Activated T-helper 2 cell treated with anti-CD3 and anti-CD28 coated beads, Interferon-gamma antibody, Interleukin-2, Interleukin-4, amounts not matched to agents 10 μg/mL and 5 μg/mL and 100 μg/mL, durations not matched to agents 14 hours and 24 hours and 36 hours (primary cell): ENCODE measurements at regions not wholly inside any gene's neighbourhood (a gene's known extent, or its start where the extent isn't known, plus 50 kb on each side); places are given as distances from the start of the nearest gene placed in this dataset.
"Not testable (repeated sequence)": the region's sequence is repeated elsewhere in the genome, so short reads cannot be mapped to it uniquely, and the experiment has no call there.

ENCODE experiments used
- DNase-seq: peaks from one replicate; pipeline ENCODE4 v3.0.0; 2021; ENCODE audit warnings: low spot score
- H3K27ac Mint-ChIP-seq: one replicate; pipeline ENCODE4 v1.8.0; 2021; ENCODE audit warnings: mixed read lengths
- H3K27me3 Mint-ChIP-seq: one replicate; pipeline ENCODE4 v1.8.0; 2021; ENCODE audit warnings: low read depth, mixed read lengths
- H3K36me3 Mint-ChIP-seq: one replicate; pipeline ENCODE4 v1.8.0; 2021; ENCODE audit warnings: low read depth, mixed read lengths
- H3K4me1 Mint-ChIP-seq: one replicate; pipeline ENCODE4 v1.8.0; 2021; ENCODE audit warnings: low read depth, mixed read lengths
- H3K4me3 Mint-ChIP-seq: one replicate; pipeline ENCODE4 v1.8.0; 2021; ENCODE audit warnings: low read depth, mild to moderate bottlenecking, moderate library complexity, mixed read lengths
- H3K9me3 Mint-ChIP-seq: one replicate; pipeline ENCODE4 v1.8.0; 2021; ENCODE audit warnings: mixed read lengths
- intact Hi-C: fragments of 100-400 bp; cut with micrococcal nuclease; formaldehyde crosslinking; loops from one replicate; pipeline ENCODE4 v1.15.1; 2023

GRCh38 chr11:37942081-37942480 is 1344.0 kb upstream of the RAG2 start:
- DNase-seq = no peak
- H3K27me3 Mint-ChIP-seq = no peaks in the 10 kb centered on the region
- H3K36me3 Mint-ChIP-seq = no peaks in the 10 kb centered on the region
- intact Hi-C loops = no loop called here
- H3K4me1 Mint-ChIP-seq = no peaks in the 10 kb centered on the region
- H3K4me3 Mint-ChIP-seq = no peak overlapping the region
- H3K27ac Mint-ChIP-seq = no peak overlapping the region
- peaks cover 19% of the 10 kb centered on the region for H3K9me3 Mint-ChIP-seq

- H3K4me1 Mint-ChIP-seq = no peaks in the 10 kb centered on the region
- no peak overlapping the region for H3K27ac Mint-ChIP-seq
- no peak for DNase-seq
- H3K27me3 Mint-ChIP-seq = no peaks in the 10 kb centered on the region
- peaks cover 4% of the 10 kb centered on the region for H3K9me3 Mint-ChIP-seq
- H3K4me3 Mint-ChIP-seq = no peak overlapping the region
- no peaks in the 10 kb centered on the region for H3K36me3 Mint-ChIP-seq
- intact Hi-C loops = no loop called here
Measured at GRCh38 chr11:37929100-37929653, 1331.1 kb upstream of the RAG2 start.

GRCh38 chr11:37926772-37927171 is 1328.7 kb upstream of the RAG2 start:
- no peak for DNase-seq
- Mint-ChIP-seq H3K4me3 (no peak overlapping the region), H3K27ac (no peak overlapping the region), H3K4me1 (no peaks in the 10 kb centered on the region), H3K36me3 (no peaks in the 10 kb centered on the region), H3K27me3 (no peaks in the 10 kb centered on the region), H3K9me3 (peaks cover 14% of the 10 kb centered on the region)
- intact Hi-C loops = no loop called here

GRCh38 chr11:37916331-37916730 is 1318.3 kb upstream of the RAG2 start:
- peaks cover 6% of the 10 kb centered on the region for H3K9me3 Mint-ChIP-seq

GRCh38 chr11:37914859-37915258 is 1316.8 kb upstream of the RAG2 start:
- Mint-ChIP-seq H3K4me3 (no peak overlapping the region), H3K4me1 (no peaks in the 10 kb centered on the region), H3K9me3 (peaks cover 10% of the 10 kb centered on the region), H3K27ac (no peak overlapping the region), H3K36me3 (no peaks in the 10 kb centered on the region), H3K27me3 (no peaks in the 10 kb centered on the region)
- intact Hi-C loops = no loop called here
- DNase-seq = no peak

More at GRCh38 chr11:37916331-37916730, 1318.3 kb upstream of the RAG2 start:
- no peaks in the 10 kb centered on the region for H3K4me1 Mint-ChIP-seq
- DNase-seq = no peak
- H3K27ac Mint-ChIP-seq = no peak overlapping the region
- H3K4me3 Mint-ChIP-seq = no peak overlapping the region
- intact Hi-C loops = no loop called here
- H3K27me3 Mint-ChIP-seq = no peaks in the 10 kb centered on the region
- no peaks in the 10 kb centered on the region for H3K36me3 Mint-ChIP-seq

- Mint-ChIP-seq H3K27ac (no peak overlapping the region), H3K27me3 (no peaks in the 10 kb centered on the region), H3K4me3 (no peak overlapping the region), H3K36me3 (no peaks in the 10 kb centered on the region), H3K9me3 (peaks cover 30% of the 10 kb centered on the region), H3K4me1 (no peaks in the 10 kb centered on the region)
- no peak for DNase-seq
- intact Hi-C loops = no loop called here
Measured at GRCh38 chr11:37908219-37908548, 1310.1 kb upstream of the RAG2 start.

GRCh38 chr11:37907436-37908218 is 1309.6 kb upstream of the RAG2 start:
- no peaks in the 10 kb centered on the region for H3K27me3 Mint-ChIP-seq
- peaks cover 30% of the 10 kb centered on the region for H3K9me3 Mint-ChIP-seq
- no peaks in the 10 kb centered on the region for H3K36me3 Mint-ChIP-seq
- DNase-seq = no peak
- H3K27ac Mint-ChIP-seq = no peak overlapping the region
- no peaks in the 10 kb centered on the region for H3K4me1 Mint-ChIP-seq
- intact Hi-C loops = no loop called here
- H3K4me3 Mint-ChIP-seq = no peak overlapping the region

GRCh38 chr11:37905707-37906417 is 1307.8 kb upstream of the RAG2 start:
- H3K36me3 Mint-ChIP-seq = no peaks in the 10 kb centered on the region
- no peak for DNase-seq
- intact Hi-C loops = no loop called here
- H3K4me1 Mint-ChIP-seq = no peaks in the 10 kb centered on the region
- H3K9me3 Mint-ChIP-seq = peaks cover 27% of the 10 kb centered on the region
- no peak overlapping the region for H3K27ac Mint-ChIP-seq
- H3K27me3 Mint-ChIP-seq = no peaks in the 10 kb centered on the region
- no peak overlapping the region for H3K4me3 Mint-ChIP-seq

GRCh38 chr11:37896016-37896415 is 1298.0 kb upstream of the RAG2 start:
- DNase-seq = no peak
- intact Hi-C loops = no loop called here
- H3K27ac Mint-ChIP-seq = no peak overlapping the region
- no peaks in the 10 kb centered on the region for H3K4me1 Mint-ChIP-seq
- H3K36me3 Mint-ChIP-seq = no peaks in the 10 kb centered on the region
- H3K4me3 Mint-ChIP-seq = no peak overlapping the region
- no peaks in the 10 kb centered on the region for H3K27me3 Mint-ChIP-seq
- H3K9me3 Mint-ChIP-seq = peaks cover 39% of the 10 kb centered on the region

GRCh38 chr11:37881741-37882140 is 1283.7 kb upstream of the RAG2 start:
- Mint-ChIP-seq H3K27ac (no peak overlapping the region), H3K36me3 (no peaks in the 10 kb centered on the region), H3K4me1 (no peaks in the 10 kb centered on the region), H3K9me3 (peaks cover 22% of the 10 kb centered on the region), H3K4me3 (no peak overlapping the region), H3K27me3 (no peaks in the 10 kb centered on the region)
- intact Hi-C loops = no loop called here
- no peak for DNase-seq

- Mint-ChIP-seq H3K27me3 (no peaks in the 10 kb centered on the region), H3K27ac (no peak overlapping the region), H3K4me1 (no peaks in the 10 kb centered on the region), H3K4me3 (no peak overlapping the region), H3K9me3 (peaks cover 18% of the 10 kb centered on the region), H3K36me3 (no peaks in the 10 kb centered on the region)
- intact Hi-C loops = no loop called here
- no peak for DNase-seq
Measured at GRCh38 chr11:37861671-37862070, 1263.6 kb upstream of the RAG2 start.

GRCh38 chr11:37858806-37859537 is 1260.9 kb upstream of the RAG2 start:
- H3K36me3 Mint-ChIP-seq, DNase-seq, H3K4me1 Mint-ChIP-seq, H3K27ac Mint-ChIP-seq, intact Hi-C loops, H3K4me3 Mint-ChIP-seq, H3K27me3 Mint-ChIP-seq: not testable (repeated sequence)
- peaks cover 20% of the 10 kb centered on the region for H3K9me3 Mint-ChIP-seq

- no peaks in the 10 kb centered on the region for H3K4me1 Mint-ChIP-seq
- DNase-seq = no peak
- H3K27ac Mint-ChIP-seq = no peak overlapping the region
- H3K9me3 Mint-ChIP-seq = peaks cover 22% of the 10 kb centered on the region
- no peaks in the 10 kb centered on the region for H3K36me3 Mint-ChIP-seq
- H3K27me3 Mint-ChIP-seq = no peaks in the 10 kb centered on the region
- H3K4me3 Mint-ChIP-seq = no peak overlapping the region
- intact Hi-C loops = no loop called here
Measured at GRCh38 chr11:37858398-37858797, 1260.4 kb upstream of the RAG2 start.
